ENCODE measurements at regions not wholly inside any gene's neighbourhood (a gene's known extent, or its start where the extent isn't known, plus 50 kb on each side); places are given as distances from the start of the nearest gene placed in this dataset.

DNA sequence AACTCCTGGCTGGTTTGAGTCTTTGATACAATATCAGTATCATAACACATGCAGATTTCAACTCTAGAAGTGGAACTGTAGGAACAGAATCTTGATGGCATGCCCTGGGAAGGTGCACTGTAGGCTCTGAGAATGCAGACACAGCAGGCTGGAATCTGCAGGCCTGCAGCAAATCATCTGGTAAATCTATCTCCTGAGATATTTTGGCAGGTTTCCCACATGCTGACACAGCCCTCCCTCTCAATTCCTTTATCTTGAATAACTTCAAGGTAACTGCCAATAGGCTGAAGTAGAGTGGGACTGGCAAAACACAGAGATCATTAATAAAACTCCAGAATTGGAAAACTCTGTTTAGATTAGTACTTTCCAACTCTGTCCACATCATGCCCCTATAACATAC lies 177.8 kb upstream of the PCSK5 start:
- no peak for TF ChIP-seq CTCF (IDR thresholded peaks at IDR 0.05)
- no peak for TF ChIP-seq ZFX (IDR thresholded peaks at IDR 0.05; ENCODE audit: borderline replicate concordance)
